Heart right ventricle (tissue), 16 donors: ENCODE measurements at regions not wholly inside any gene's neighbourhood (a gene's known extent, or its start where the extent isn't known, plus 50 kb on each side); places are given as distances from the start of the nearest gene placed in this dataset.

Experiments used
- ATAC-seq, 8 donors: fragments of 200-7000 bp; cut with Tn5 transposase; one replicate each; pipeline ENCODE4 v1.9.1; 2020; ENCODE audit warnings: mild to moderate bottlenecking in 8 of 8, moderate library complexity in 8 of 8, moderate number of reproducible peaks in 1 of 8
- DNase-seq, 2 donors: peaks; one replicate each; pipeline ENCODE4 v3.0.0-alpha.2; 2020
- H3K27ac ChIP-seq, 10 donors: fragments of 200-600 bp; sonication (generic) in 2 of 10; one replicate each; pipeline versions ENCODE4 v1.5.0 to v1.8.0; 2020 to 2022; ENCODE audit warnings: mild to moderate bottlenecking in 3 of 10
- H3K27me3 ChIP-seq, 7 donors: fragments of 200-600 bp; one replicate each; pipeline ENCODE4 v1.8.0; 2021 to 2022; ENCODE audit warnings: mild to moderate bottlenecking in 2 of 7
- H3K36me3 ChIP-seq, 9 donors: fragments of 200-600 bp; sonication (generic) in 1 of 9; one replicate each; pipeline versions ENCODE4 v1.5.0 to v1.8.0; 2020 to 2022; ENCODE audit warnings: mild to moderate bottlenecking in 2 of 9
- H3K4me1 ChIP-seq, 9 donors: fragments of 200-600 bp; sonication (generic) in 1 of 9; one replicate each; pipeline versions ENCODE4 v1.5.0 to v1.8.0; 2020 to 2022; ENCODE audit warnings: mild to moderate bottlenecking in 4 of 9
- H3K4me3 ChIP-seq, 10 donors: fragments of 200-600 bp; sonication (generic) in 2 of 10; one replicate each; pipeline versions ENCODE4 v1.5.0 to v1.8.0; 2020 to 2022; ENCODE audit warnings: mild to moderate bottlenecking in 7 of 10, moderate library complexity in 2 of 10
- H3K9me3 ChIP-seq, 11 donors: fragments of 200-600 bp in 10 of 11; sonication (generic) in 2 of 11; one replicate each; pipeline versions ENCODE4 v1.5.0 to v1.8.0; 2013 to 2022; ENCODE audit warnings: mild to moderate bottlenecking in 2 of 11, control low read depth in 1 of 11, moderate library complexity in 1 of 11
- CTCF ChIP-seq, 9 donors: fragments of 200-600 bp; sonication (generic) in 2 of 9; IDR thresholded peaks; one replicate each; pipeline versions ENCODE4 v1.5.0 to v1.8.0; 2021 to 2022; ENCODE audit warnings: antibody characterized with exemption in 9 of 9, mild to moderate bottlenecking in 5 of 9, moderate library complexity in 1 of 9
- WGBS, 2 donors: extraction: QIAGEN DNeasy Blood & Tissue Kit; methylation state at CpG; one replicate each; pipeline ENCODE4 v1.1.7; 2013; ENCODE audit warnings: inconsistent platforms in 1 of 2; 5-methylcytosine and 5-hydroxymethylcytosine counted together
- intact Hi-C, 10 donors: fragments of 100-400 bp; cut with DNase I; formaldehyde crosslinking; loops; one replicate each; pipeline versions ENCODE4 v1.11.1 to v1.14.2; 2022
- donor health status: Arrhythmogenic right ventricular cardiomyopathy.
- donor health status: ischemic (EF 13 %, LVEDD 7.1; RV severe dilation, severe dysfunction).
- donor health status: healthy with polysubstance abuse.
- donor health status: DM: no; HTN: yes; CAD: no.
- donor health status: DM: no; HTN: no; CAD: no.
- donor health status: ischemic (EF 25% LVEDD 6.9; RV normal size, moderate dysfunction).
- donor health status: ischemic (EF 25% LVEDD 5.7; RV mildly dilated, moderate dysfunction).
- donor health status: healthy.
- donor health status: DM: yes; HTN: yes; CAD: no.
- donor health status: Ischemic cardiomyopathy.
- donor health status: ischemic (EF 35%, LVEDD 5.7; RV mildly dilated, moderate dysfunction).
- donor health status: nonischemic (EF 11% LVEDD 7.7; RV severe dilation, severe dysfunction).
- donor health status: DM: yes; HTN: yes; CAD: no.
- donor health status: PGD.
- donor health status: ischemic (EF 29% LVEDD 5.4; RV normal size, mild dysfunction).
- donor health status: nonischemic (EF 23%, LVEDD 6.1; RV moderate dilation, normal function).

GRCh38 chr9:3099646-3100045 lies 255.8 kb upstream of the PUM3 start:
- no peak for ATAC-seq
- TF ChIP-seq CTCF (IDR thresholded peaks at IDR 0.05): no peak
- intact Hi-C loops: no loop called here

GRCh38 chr9:3088219-3088618 lies 244.3 kb upstream of the PUM3 start:
- intact Hi-C loops: no loop called here
- no peak for ATAC-seq
- WGBS, 2 donors: 85% methylated on average over 8 of the region's 8 CpGs

More at GRCh38 chr9:3099646-3100045, 255.8 kb upstream of the PUM3 start:
- no peaks in the 10 kb centered on the region for H3K4me1 ChIP-seq
- H3K4me3 ChIP-seq: no peak overlapping the region
- no peak overlapping the region for H3K27ac ChIP-seq
- H3K36me3 ChIP-seq: no peaks in the 10 kb centered on the region
- H3K27me3 ChIP-seq: no peaks in the 10 kb centered on the region
- no peak for DNase-seq
- H3K9me3 ChIP-seq: peaks cover 0 to 1% (median 0%) of the 10 kb centered on the region in 11 donors

GRCh38 chr9:3087697-3088096 lies 243.8 kb upstream of the PUM3 start:
- intact Hi-C loops: no loop called here
- H3K36me3 ChIP-seq: no peaks in the 10 kb centered on the region
- ATAC-seq: no peak
- 72 to 78% methylated on average over 4 of the region's 4 CpGs for WGBS, 2 donors
- TF ChIP-seq CTCF (IDR thresholded peaks at IDR 0.05): no peak
- H3K27me3 ChIP-seq: no peaks in the 10 kb centered on the region
- no peaks in the 10 kb centered on the region for H3K9me3 ChIP-seq
- no peak overlapping the region for H3K27ac ChIP-seq
- no peak for DNase-seq
- no peak overlapping the region for H3K4me3 ChIP-seq
- H3K4me1 ChIP-seq: no peaks in the 10 kb centered on the region

More at GRCh38 chr9:3088219-3088618, 244.3 kb upstream of the PUM3 start:
- Histone ChIP-seq H3K27me3 (no peaks in the 10 kb centered on the region), H3K4me1 (no peaks in the 10 kb centered on the region), H3K9me3 (no peaks in the 10 kb centered on the region), H3K27ac (no peak overlapping the region), H3K4me3 (no peak overlapping the region), H3K36me3 (no peaks in the 10 kb centered on the region)
- DNase-seq: no peak
- TF ChIP-seq CTCF (IDR thresholded peaks at IDR 0.05): no peak

GRCh38 chr9:3080951-3081350 lies 237.1 kb upstream of the PUM3 start:
- Histone ChIP-seq H3K27me3 (no peaks in the 10 kb centered on the region), H3K4me3 (no peak overlapping the region), H3K4me1 (no peaks in the 10 kb centered on the region), H3K36me3 (no peaks in the 10 kb centered on the region), H3K9me3 (peaks cover 0 to 6% (median 0%) of the 10 kb centered on the region in 11 donors), H3K27ac (no peak overlapping the region)
- 79 to 80% methylated on average over 3 of the region's 3 CpGs for WGBS, 2 donors
- TF ChIP-seq CTCF (IDR thresholded peaks at IDR 0.05): no peak
- intact Hi-C loops: no loop called here
- ATAC-seq (no peak), DNase-seq (no peak)

GRCh38 chr9:3074247-3074646 lies 230.4 kb upstream of the PUM3 start:
- H3K36me3 ChIP-seq: no peaks in the 10 kb centered on the region
- no peak overlapping the region for H3K4me3 ChIP-seq
- 74 to 75% methylated on average over 5 of the region's 5 CpGs for WGBS, 2 donors
- no peaks in the 10 kb centered on the region for H3K4me1 ChIP-seq
- H3K9me3 ChIP-seq: peaks cover 0 to 20% (median 4%) of the 10 kb centered on the region in 11 donors
- ATAC-seq: no peak
- H3K27ac ChIP-seq: no peak overlapping the region
- no peak for DNase-seq
- TF ChIP-seq CTCF (IDR thresholded peaks at IDR 0.05): no peak
- H3K27me3 ChIP-seq: no peaks in the 10 kb centered on the region
- intact Hi-C loops: no loop called here
